GM06990 (cell line): ENCODE measurements at regions not wholly inside any gene's neighbourhood (a gene's known extent, or its start where the extent isn't known, plus 50 kb on each side); places are given as distances from the start of the nearest gene placed in this dataset.

ENCODE experiments used
- DNase-seq: peaks from one replicate; pipeline ENCODE4 v3.0.0-alpha.2; 2011; ENCODE audit not compliant: insufficient read length; ENCODE audit errors: extremely low read depth
- H3K27me3 ChIP-seq: replicated peaks from 2 replicates; pipeline ENCODE4 v1.6.0; 2011; ENCODE audit warnings: low read length; ENCODE audit not compliant: control insufficient read depth, insufficient read depth
- H3K36me3 ChIP-seq: 2 replicates; pipeline ENCODE4 v1.5.1; 2011; ENCODE audit warnings: low read length; ENCODE audit not compliant: control insufficient read depth, insufficient read depth
- H3K4me3 ChIP-seq: replicated peaks from 2 replicates; pipeline ENCODE4 v1.5.1; 2011; ENCODE audit warnings: low read depth, mild to moderate bottlenecking, control low read depth, low read length
- CTCF ChIP-seq: IDR thresholded peaks from 2 replicates; pipeline ENCODE4 v1.5.1; 2011; ENCODE audit warnings: low read length, control low read depth, mild to moderate bottlenecking, inconsistent platforms; ENCODE audit not compliant: insufficient read depth, poor library complexity, severe bottlenecking

- no peak for TF ChIP-seq CTCF
- Histone ChIP-seq H3K4me3 (no peak overlapping the region), H3K27me3 (no peaks in the 10 kb centered on the region), H3K36me3 (no peaks in the 10 kb centered on the region)
- DNase-seq, result no peak
These were observed 329.4 kb upstream of the TBC1D5 start for GRCh38 chr3:18071833-18072232.

- H3K36me3 ChIP-seq, result no peaks in the 10 kb centered on the region
- H3K4me3 ChIP-seq, result no peak overlapping the region
- no peak for TF ChIP-seq CTCF
- no peak for DNase-seq
- H3K27me3 ChIP-seq, result no peaks in the 10 kb centered on the region
These were observed 328.5 kb upstream of the TBC1D5 start for GRCh38 chr3:18070944-18071343.

- Histone ChIP-seq H3K4me3 (no peak overlapping the region), H3K36me3 (no peaks in the 10 kb centered on the region), H3K27me3 (no peaks in the 10 kb centered on the region)
- DNase-seq, result no peak
- TF ChIP-seq CTCF, result no peak
These were observed 327.8 kb upstream of the TBC1D5 start for GRCh38 chr3:18070231-18070630.

GRCh38 chr3:18069568-18069967 is 327.1 kb upstream of the TBC1D5 start:
- H3K36me3 ChIP-seq, result no peaks in the 10 kb centered on the region
- no peaks in the 10 kb centered on the region for H3K27me3 ChIP-seq
- no peak overlapping the region for H3K4me3 ChIP-seq
- no peak for DNase-seq
- TF ChIP-seq CTCF, result no peak

- Histone ChIP-seq H3K27me3 (no peaks in the 10 kb centered on the region), H3K4me3 (no peak overlapping the region), H3K36me3 (no peaks in the 10 kb centered on the region)
- no peak for TF ChIP-seq CTCF
- DNase-seq, result no peak
These were observed 324.6 kb upstream of the TBC1D5 start for GRCh38 chr3:18066899-18067582.

GRCh38 chr3:18064586-18064985 is 322.2 kb upstream of the TBC1D5 start:
- DNase-seq, result no peak
- no peak overlapping the region for H3K4me3 ChIP-seq
- no peaks in the 10 kb centered on the region for H3K27me3 ChIP-seq
- no peaks in the 10 kb centered on the region for H3K36me3 ChIP-seq
- TF ChIP-seq CTCF, result no peak
